HG03432 (cell line): ENCODE measurements at regions not wholly inside any gene's neighbourhood (a gene's known extent, or its start where the extent isn't known, plus 50 kb on each side); places are given as distances from the start of the nearest gene placed in this dataset.
"Not testable (repeated sequence)": the region's sequence is repeated elsewhere in the genome, so short reads cannot be mapped to it uniquely, and the experiment has no call there.

ENCODE experiments used
- ATAC-seq: cut with Tn5 transposase; IDR thresholded peaks from one replicate; pipeline ENCODE4 v1.9.1; 2021; ENCODE audit warnings: mild to moderate bottlenecking, moderate library complexity; ENCODE audit not compliant: unreplicated experiment

DNA sequence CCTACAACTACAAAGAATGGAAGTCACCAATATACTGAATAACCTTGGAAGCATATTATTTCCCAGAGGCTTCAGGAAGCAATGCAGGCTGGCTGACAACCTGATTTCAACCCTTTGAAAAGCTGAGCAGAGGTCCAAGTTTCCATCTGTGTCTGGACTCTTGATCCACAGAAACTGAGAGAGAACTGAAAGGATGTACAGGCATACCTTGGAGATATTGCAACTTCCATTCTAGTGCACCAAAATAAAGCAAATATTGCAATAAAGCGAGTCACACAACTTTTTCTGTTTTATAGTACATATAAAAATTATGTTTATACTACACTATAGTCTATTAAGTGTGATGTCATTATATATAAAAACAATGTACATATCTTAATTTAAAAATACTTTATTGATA is 85.3 kb downstream of the TYW3 start:
- ATAC-seq, result no peak

DNA sequence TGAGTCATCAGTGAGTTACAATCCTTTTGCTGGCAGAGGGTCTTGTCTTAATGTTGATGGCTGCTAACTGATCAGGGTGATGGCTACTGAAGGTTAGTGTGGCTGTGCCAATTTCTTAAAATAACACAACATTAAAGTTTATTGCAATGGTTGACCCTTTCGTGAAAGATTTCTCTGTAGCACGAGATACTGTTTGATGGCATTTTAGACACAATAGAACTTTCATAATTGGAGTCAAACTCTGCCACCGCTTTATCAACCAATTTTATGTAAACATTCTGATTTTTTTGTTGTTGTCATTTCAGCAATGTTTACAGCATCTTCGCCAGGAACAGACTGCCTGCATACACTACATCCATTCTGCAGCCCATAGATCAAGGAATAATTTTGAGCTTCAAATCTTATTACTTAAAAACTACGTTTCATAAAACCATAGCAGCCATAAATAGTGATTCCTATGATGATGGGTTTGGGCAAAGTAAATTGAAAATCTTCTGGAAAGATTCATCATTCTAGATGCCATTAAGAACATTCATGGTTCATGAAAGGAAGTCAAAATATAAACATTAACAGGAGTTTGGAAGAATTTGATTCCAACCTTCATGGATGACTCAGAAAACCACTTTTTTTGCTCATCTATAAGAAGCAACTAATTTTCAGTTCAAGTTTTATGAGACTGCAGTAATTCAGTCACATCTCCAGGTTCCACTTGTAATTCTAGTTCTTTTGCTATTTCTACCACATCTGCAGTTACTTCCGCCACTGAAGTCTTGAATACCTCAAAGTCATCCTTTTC is 85.9 kb downstream of the TYW3 start:
- ATAC-seq, result no peak

DNA sequence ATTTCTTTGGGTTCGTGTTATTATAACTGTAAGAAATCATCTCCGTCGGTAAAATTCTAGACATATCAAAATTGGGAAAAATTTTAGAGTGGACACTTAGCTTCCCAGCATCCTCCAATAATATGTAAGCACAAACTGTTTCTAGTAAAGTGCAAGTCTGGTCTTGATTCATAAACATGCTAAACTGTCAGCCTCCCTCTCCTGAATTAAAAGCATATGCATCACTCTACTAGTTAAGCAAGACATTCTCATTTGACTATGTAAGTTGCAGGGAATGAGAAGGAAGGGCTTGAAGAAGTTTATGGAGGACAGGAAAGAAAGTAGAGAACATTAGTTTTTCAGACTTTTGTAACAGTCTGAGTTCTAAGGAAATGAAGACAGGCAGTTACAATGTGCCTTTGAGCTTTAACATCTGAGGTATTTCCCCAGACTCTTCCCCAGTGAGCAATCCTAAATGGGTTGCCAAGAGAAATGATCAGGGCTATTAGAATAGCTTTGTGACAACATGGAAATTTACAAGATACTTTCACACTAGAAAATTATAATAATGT is 90.0 kb downstream of the TYW3 start:
- no peak for ATAC-seq

DNA sequence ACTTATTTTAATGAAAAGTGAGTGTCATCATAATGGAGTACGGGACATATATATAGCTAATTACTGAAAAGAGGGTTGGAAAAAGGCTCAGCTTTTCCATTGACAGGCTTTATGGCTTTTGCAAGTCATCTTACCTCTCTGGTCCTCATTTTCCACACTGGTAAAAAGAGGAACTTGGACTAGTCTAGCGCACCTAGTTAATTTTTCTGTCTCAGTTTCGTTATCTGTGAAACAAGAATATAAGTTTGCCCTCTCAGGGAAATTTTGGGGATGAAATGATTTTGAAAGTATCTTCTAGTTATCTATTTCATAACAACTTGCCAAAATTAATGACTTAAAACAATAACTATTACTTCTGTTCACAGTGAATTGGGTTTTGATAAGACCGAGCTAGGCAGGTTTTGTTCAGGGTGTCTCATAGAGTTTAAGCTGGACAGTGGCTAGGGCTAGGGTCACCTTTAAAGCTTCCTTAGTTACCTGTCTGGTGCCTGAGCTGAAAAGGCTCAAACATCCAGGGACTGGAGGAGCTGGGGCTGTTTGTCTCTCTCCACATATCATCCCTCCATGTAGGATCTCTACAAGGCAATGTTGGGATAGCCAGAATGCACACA is 91.7 kb downstream of the TYW3 start:
- peak; percentile 86 for ATAC-seq

DNA sequence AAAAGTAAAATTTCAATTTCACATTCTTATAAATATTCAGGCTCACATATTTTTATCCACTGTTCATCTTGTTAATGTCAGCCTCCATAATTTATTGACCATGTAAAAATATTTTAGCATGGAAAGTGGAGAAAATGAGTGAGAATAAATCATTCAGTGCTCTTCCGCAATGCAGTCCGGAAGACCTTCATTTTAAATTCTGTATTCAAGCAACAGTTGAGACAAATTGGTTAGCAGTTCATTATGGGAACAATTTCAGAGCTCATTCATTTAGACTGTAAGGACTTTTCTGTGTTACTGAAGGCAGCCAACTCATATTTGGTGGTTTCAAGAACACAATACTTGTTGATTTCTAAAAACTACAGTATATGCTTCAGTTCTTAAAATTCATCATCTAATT is 97.8 kb downstream of the TYW3 start:
- no peak for ATAC-seq

DNA sequence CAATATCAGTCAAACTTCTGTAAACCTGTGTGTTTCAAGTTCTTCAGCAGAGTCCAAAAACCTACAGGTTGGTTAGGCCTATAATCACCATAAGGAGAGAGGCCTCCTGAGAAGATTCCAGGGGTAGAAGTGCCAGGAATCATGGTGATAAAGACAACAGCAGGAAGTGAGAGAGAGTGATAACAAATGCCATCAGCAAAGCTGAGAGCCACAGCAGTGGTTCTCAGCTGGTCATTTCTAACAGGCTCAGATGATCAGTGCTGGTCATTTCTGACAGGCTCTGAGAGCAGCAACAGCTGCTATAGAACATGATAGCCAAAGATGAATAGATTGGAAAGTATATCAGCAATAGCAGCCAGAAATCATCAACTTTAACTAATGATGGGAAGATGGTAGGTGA is 101.3 kb downstream of the TYW3 start:
- no peak for ATAC-seq

DNA sequence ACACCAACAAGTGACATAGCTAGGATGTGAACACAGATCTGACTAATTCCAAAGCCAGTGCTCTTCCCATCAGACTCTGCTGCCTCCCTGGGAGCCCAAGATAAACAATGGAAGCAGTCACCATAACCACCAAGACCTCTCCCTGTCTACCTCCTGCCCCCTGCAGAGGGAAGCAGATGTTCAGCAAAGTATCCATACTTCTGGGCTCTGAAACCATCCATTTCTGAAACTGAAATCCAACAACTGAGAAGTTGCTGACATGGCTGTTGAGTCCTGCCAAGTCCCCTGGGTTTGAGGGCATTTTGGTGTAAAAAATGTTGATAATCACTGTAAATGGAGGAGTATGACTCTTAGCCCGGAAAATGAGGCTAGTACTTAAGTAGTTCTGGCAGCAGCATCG is 102.1 kb downstream of the TYW3 start:
- ATAC-seq, result no peak

DNA sequence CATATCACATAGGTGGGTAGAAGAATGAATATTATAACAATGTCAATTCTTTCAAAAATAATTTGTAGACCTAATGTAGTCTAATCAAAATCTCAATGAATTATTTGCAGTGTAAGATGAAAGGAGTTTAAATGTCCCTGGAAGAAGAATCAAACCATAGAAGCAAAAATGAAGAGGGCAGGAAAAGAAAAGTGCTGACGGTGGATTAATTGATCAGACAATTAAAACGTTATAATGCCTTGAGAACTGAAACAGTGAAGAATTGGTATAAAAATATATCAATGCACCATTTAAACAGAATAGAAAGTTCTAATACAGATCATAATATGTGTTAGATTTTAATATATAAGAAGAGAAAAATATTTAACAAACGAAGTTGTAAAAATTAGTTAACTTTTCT is 109.8 kb downstream of the TYW3 start:
- no peak for ATAC-seq

DNA sequence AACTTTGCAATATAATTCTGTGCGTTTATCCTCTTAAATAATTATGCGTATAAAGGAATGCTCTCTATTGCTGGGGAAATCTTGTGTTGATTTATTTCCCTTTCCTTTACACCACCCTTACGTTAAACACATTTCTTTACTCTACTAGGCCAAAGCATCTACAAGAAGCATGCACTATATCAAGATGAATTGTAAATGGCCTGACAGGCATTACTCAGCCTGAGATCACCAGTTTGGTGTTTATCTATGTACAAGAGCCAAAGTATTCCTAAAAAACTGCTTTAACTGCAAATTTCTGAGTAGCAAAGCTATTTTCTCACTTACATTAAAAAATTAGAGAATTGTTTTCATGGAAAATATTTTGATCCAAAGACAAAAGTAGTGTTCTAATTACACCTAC is 114.8 kb downstream of the TYW3 start:
- no peak for ATAC-seq

DNA sequence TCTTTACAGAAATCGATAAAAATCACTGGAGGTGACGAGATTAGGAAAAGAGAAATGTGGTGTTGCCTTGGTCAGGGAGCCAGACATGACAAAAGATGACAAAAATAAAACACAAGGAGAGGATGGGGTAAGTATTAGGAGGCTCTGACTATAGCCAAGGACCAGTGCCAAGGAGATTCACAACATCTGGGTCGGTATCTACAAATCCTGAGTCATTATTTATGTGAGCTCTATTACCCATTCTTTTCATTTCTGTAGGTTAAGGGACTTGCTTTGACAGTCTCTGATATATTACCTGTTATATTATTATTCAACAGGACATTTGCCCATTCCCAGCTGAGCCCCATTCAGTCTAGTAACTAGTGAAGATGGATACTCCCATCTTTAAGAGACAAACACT is 120.8 kb downstream of the TYW3 start:
- no peak for ATAC-seq

DNA sequence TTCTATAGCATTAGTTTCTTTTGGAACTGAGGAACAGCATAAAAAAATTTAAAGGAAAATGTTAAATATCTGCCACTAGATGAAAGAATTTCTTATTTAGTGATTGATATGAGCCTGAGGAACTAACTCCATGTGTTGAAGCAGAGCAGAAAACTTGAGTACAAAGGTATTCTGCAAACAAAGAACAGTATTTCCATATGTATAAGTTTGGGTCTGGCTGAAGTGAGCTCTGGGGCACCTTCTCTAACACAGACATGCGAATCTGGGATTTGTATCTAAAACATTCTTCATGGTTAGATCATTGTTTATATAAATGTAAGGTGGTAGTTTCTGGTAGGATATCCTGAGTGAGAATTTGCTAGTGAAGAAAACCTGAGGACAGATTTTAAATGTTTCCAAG is 123.2 kb downstream of the TYW3 start:
- ATAC-seq, result no peak

DNA sequence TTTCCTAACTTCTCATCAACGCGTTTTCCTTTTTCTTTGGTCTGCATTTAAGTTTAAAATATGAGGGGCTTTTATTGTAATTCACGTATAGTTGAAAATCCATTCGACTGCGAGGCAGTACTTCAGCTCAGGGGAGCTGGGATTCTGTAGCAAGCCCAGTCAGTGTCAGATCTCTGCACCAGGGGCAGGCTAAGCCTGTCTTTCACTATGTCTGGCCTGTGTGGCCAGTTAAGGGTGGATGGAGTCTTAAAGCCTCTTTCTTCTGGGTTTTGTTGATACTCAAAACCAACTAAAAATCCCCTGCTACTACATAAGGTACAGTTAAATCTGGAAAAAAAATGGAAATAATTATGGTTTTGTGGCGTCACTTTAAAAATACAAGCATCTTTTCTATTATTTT is 124.7 kb downstream of the TYW3 start:
- ATAC-seq, result peak; percentile 36

DNA sequence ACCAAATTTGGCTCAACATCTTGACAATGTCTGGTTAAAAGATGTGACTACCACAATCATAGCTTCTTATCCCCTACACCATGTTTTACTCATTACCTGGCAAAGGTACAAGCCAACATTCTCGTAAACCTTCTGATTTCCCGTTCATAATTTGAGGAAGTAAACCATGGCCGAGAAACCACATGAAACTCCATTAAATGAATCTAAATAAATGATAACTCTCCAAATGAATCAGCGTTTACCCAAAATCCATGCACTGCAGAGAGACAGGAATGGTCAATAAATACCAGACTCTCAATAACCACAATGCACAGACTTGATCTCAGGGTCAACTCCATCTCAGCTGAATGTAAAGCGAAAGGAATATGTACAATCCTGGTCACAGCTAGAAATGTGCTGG is 125.2 kb downstream of the TYW3 start:
- peak; percentile 80 for ATAC-seq

DNA sequence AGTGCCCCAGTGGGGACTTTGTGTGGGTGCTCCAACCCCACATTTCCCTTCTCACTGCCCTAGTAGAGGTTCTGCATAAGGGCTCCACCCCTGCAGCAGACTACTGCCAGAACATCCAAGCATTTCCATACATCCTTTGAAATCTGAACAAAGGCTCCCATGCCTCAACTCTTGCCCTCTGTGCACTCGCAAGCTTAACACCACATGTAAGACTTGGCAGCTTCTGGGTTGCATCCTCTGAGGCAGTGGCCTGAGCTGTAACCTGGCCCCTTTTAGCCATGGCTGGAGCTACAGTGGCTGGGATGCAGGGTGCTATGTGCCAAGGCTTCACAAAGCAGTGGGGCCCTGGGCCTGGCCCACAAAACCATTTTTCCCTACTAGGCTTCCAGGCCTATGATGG is 128.9 kb downstream of the TYW3 start:
- no peak for ATAC-seq

DNA sequence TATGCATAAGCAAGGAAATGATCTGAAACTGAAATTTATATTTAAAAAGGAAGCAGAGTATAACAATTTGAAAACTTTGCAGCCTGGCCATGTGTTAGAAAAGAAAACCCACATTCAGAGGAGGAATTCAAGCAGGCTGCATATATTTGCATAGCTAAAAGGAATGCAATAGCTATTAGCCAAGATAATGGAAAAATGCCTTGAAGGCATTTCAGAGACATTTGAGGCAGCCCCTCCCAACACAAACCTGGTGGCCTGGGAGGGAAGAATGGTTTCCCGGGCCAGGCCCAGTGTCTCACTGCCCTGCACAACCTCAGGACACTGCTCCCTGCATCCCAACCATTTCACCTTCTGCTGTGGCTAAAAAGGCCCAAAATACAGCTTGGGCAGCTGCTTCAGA is 136.8 kb downstream of the TYW3 start:
- ATAC-seq, result no peak

DNA sequence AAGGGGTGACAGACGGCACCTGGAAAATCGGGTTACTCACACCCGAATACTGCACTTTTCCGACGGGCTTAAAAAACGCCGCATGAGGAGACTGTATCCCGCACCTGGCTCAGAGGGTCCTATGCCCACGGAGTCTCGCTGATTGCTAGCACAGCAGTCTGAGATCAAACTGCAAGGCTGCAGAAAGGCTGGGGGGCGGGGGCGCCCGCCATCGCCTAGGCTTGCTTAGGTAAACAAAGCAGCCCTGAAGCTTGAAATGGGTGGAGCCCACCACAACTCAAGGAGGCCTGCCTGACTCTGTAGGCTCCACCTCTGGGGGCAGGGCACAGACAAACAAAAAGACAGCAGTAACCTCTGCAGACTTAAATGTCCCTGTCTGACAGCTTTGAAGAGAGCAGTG is 144.4 kb downstream of the TYW3 start:
- ATAC-seq, result not testable (repeated sequence)

DNA sequence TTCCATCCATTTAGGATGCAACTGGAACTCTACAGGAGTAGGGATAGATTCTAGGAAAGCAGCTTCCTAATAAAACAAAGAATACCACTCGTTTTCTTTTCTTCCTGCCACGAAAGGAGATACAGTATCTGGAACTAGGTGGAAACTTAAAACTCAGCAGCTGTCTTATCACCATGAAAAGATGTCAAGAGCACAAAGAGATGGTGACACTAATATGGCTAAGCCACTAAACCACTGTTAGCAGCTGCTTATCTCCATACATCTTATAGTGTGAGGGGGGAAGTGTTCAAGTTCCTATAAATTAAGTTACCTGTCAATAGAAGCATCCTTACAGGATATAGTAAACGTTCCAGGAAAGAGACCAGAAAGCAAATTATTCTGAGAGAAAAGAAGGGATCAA is 162.5 kb downstream of the TYW3 start:
- ATAC-seq, result no peak

DNA sequence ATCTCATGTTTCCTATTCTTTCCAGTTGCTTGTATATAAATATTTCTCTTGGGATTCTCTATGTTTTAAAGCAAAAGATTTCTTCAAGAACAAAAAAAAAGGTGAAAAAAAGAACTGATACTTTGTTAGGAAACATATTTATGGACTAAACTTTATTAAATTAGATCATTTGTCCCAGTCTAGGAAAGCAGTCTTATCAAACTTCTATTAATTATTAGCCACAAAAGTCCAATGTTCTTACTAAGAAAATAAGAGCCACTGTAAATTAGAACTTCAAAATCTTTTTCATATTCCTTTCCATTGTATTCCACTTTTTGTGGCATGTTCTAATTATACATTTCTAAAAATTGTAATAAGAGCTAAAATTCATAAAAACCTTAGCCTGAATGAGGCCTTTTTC is 175.2 kb downstream of the TYW3 start:
- ATAC-seq, result no peak

DNA sequence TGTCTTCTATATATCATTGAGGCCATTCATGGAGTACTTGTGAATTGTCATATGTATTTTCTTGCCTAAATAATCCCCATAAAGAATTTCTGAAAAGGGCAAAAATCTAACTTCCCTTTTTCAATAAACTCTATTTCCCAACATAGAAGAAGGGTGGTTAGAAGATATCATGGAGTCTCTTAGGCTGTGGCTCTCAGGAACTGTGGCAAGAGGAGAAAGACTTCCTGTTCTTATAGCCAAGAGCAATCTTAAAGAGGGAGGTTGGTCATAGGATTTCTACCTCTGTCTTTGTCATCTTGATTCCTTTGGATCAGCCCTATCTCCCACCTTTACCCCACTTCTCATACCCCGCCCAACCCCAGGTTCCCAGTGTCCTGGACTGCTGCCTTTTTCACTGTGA is 175.8 kb downstream of the TYW3 start:
- ATAC-seq, result no peak

DNA sequence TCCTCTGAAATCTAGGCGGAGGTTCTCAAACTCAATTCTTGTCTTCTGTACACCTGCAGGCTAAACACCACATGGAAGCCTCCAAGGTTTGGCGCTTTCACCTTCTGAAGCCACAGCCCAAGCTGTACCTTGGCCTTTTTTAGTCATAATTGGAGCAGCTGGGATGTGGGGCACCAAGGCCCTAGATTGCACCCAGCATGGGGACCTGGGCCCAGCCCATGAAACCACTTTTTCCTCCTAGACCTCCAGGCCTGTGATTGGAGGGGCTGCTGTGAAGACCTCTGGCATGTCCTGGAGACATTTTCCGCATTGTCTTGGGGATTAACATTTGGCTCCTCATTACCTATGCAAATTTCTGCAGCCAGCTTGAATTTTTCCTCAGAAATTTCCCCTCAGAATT is 181.0 kb downstream of the TYW3 start:
- ATAC-seq, result no peak

DNA sequence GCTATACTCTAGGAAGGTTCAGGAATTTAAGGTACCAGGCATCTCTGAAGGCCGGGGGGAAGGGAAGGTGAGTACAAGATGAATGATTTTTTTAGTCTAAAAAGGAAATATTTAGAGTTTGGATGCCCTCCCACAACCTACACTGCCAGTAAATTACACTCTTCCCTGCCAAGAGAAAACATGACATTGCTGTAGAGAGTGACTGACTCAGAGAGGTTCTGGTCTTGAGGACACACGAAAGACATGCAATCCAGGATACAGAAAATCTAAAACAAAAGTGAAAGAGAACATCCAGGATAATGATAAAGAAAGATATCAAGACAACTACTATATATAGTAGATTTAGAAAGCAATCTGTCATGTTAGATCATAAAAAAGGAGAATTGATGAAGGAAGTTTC is 200.5 kb downstream of the TYW3 start:
- ATAC-seq, result no peak

DNA sequence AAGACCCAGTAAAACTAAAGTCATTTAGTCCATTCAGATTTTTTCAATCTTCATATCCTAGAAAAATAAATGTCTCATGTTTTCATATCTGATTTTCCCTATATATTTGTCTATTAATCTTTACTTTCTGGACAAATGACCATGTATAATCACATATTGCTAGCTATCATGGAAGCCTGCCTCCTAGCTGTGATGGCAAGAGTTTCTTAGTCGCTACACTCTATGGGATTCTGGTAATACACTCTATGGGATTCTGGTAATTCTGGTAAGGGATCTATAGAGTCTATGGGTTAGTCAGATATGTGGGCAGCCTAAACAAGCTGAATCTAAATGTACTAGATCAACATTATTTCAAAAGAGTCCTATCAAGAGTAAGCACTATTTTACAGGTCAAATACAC is 198.7 kb upstream of the LHX8 start:
- no peak for ATAC-seq

DNA sequence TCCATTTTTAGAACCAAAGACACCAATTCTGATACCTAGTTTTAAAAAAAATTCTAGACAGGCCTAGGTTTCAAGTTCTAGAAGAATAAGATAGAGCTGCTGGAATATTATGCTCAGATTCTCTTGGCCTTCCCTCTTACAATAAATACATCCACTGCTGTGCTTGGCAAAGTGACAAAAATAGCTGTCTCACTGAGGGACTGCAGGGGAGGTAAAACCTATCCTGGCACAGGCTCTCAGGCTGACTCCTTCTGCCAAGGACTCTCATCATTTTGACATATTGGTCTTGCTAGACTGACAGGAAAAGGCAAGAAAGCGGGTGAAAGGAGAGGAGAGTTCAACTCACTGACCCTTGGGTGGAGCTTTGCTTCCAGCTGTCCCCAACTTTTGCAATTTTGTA is 197.0 kb upstream of the LHX8 start:
- ATAC-seq, result no peak
